H9 (cell line): ENCODE measurements at regions not wholly inside any gene's neighbourhood (a gene's known extent, or its start where the extent isn't known, plus 50 kb on each side); places are given as distances from the start of the nearest gene placed in this dataset.

ENCODE experiments used
- DNase-seq: peaks from one replicate; pipeline ENCODE4 v3.0.0-alpha.2; 2017
- H2AFZ ChIP-seq: one replicate; pipeline ENCODE4 v1.6.1; 2013; ENCODE audit warnings: mild to moderate bottlenecking, low read length, control low read depth, moderate library complexity
- H2AK5ac ChIP-seq: 2 replicates; pipeline ENCODE4 v1.6.1; 2013; ENCODE audit warnings: low read length, control low read depth, mixed read lengths; ENCODE audit not compliant: insufficient read length
- H2BK120ac ChIP-seq: one replicate; pipeline ENCODE4 v1.6.1; 2013; ENCODE audit warnings: low read depth, mild to moderate bottlenecking, low read length, control low read depth, inconsistent platforms; ENCODE audit not compliant: poor library complexity, severe bottlenecking
- H2BK12ac ChIP-seq: 2 replicates; pipeline ENCODE4 v1.6.1; 2013; ENCODE audit warnings: low read length, control low read depth, mixed read lengths, low read depth; ENCODE audit not compliant: insufficient read length
- H2BK15ac ChIP-seq: 2 replicates; pipeline ENCODE4 v1.6.1; 2013; ENCODE audit warnings: low read depth, low read length, control low read depth
- H2BK20ac ChIP-seq: one replicate; pipeline ENCODE4 v1.6.1; 2013; ENCODE audit warnings: low read depth, mild to moderate bottlenecking, low read length, control low read depth, inconsistent platforms; ENCODE audit not compliant: poor library complexity, severe bottlenecking
- H2BK5ac ChIP-seq: 2 replicates; pipeline ENCODE4 v1.6.1; 2013; ENCODE audit warnings: low read length, control low read depth, mixed read lengths; ENCODE audit not compliant: insufficient read length
- H3K14ac ChIP-seq: 2 replicates; pipeline ENCODE4 v1.6.1; 2013; ENCODE audit warnings: low read length, control low read depth; ENCODE audit not compliant: insufficient read depth
- H3K18ac ChIP-seq: 2 replicates; pipeline ENCODE4 v1.6.1; 2013; ENCODE audit warnings: low read depth, mild to moderate bottlenecking, mixed read lengths, low read length, control low read depth; ENCODE audit not compliant: insufficient read length
- H3K23ac ChIP-seq: 2 replicates; pipeline ENCODE4 v1.6.1; 2013; ENCODE audit warnings: low read length, control low read depth, mixed read lengths, low read depth; ENCODE audit not compliant: insufficient read length
- H3K23me2 ChIP-seq: 2 replicates; pipeline ENCODE4 v1.6.1; 2013; ENCODE audit warnings: low read depth, mild to moderate bottlenecking, mixed read lengths, low read length, control low read depth; ENCODE audit not compliant: insufficient read length, poor library complexity, severe bottlenecking
- H3K27ac ChIP-seq: 2 replicates; pipeline ENCODE4 v1.5.1; 2013; ENCODE audit warnings: low read length, control low read depth, mixed read lengths, low read depth; ENCODE audit not compliant: insufficient read length
- H3K27me3 ChIP-seq: 2 replicates; pipeline ENCODE4 v1.6.1; 2013; ENCODE audit warnings: low read length, control low read depth, inconsistent platforms; ENCODE audit not compliant: insufficient read depth
- H3K4ac ChIP-seq: 2 replicates; pipeline ENCODE4 v1.6.1; 2013; ENCODE audit warnings: low read depth, mild to moderate bottlenecking, control low read depth, inconsistent platforms, low read length, moderate library complexity
- H3K4me1 ChIP-seq: 2 replicates; pipeline ENCODE4 v1.6.1; 2013; ENCODE audit warnings: low read length, control low read depth, inconsistent platforms; ENCODE audit not compliant: insufficient read depth
- H3K4me2 ChIP-seq: 2 replicates; pipeline ENCODE4 v1.6.1; 2013; ENCODE audit warnings: low read length, control low read depth, mixed read lengths; ENCODE audit not compliant: insufficient read length, insufficient read depth
- H3K56ac ChIP-seq: 2 replicates; pipeline ENCODE4 v1.6.1; 2013; ENCODE audit warnings: low read depth, mild to moderate bottlenecking, mixed read lengths, low read length, control low read depth; ENCODE audit not compliant: insufficient read length
- H3K79me1 ChIP-seq: 2 replicates; pipeline ENCODE4 v1.6.1; 2013; ENCODE audit warnings: low read depth, mild to moderate bottlenecking, moderate library complexity, low read length, control low read depth, inconsistent platforms; ENCODE audit not compliant: insufficient read depth, poor library complexity, severe bottlenecking
- H3K79me2 ChIP-seq: 2 replicates; pipeline ENCODE4 v1.6.1; 2013; ENCODE audit warnings: low read length, control low read depth, inconsistent platforms; ENCODE audit not compliant: insufficient read depth
- H3K9ac ChIP-seq: 2 replicates; pipeline ENCODE4 v1.6.1; 2013; ENCODE audit warnings: low read length, control low read depth, mixed read lengths; ENCODE audit not compliant: insufficient read length; ENCODE audit errors: extremely low read depth
- H3K9me3 ChIP-seq: one replicate; pipeline ENCODE4 v1.6.1; 2013; ENCODE audit warnings: low read depth, low read length, inconsistent platforms; ENCODE audit not compliant: control insufficient read depth
- H3T11ph ChIP-seq: one replicate; pipeline ENCODE4 v1.6.1; 2013; ENCODE audit warnings: mild to moderate bottlenecking, low read length, control low read depth, inconsistent platforms
- H4K20me1 ChIP-seq: one replicate; pipeline ENCODE4 v1.6.1; 2013; ENCODE audit not compliant: control insufficient read depth, insufficient read length, insufficient read depth
- H4K5ac ChIP-seq: 2 replicates; pipeline ENCODE4 v1.6.1; 2013; ENCODE audit warnings: low read depth, mild to moderate bottlenecking, mixed read lengths, low read length, control low read depth; ENCODE audit not compliant: insufficient read length
- H4K8ac ChIP-seq: replicated peaks from 2 replicates; pipeline ENCODE4 v1.6.1; 2013; ENCODE audit warnings: low read length, control low read depth, mixed read lengths, low read depth; ENCODE audit not compliant: insufficient read length
- H4K91ac ChIP-seq: 2 replicates; pipeline ENCODE4 v1.6.1; 2013; ENCODE audit warnings: low read depth, mild to moderate bottlenecking, moderate library complexity, mixed read lengths, low read length, control low read depth; ENCODE audit not compliant: insufficient read length
- H3K27ac Mint-ChIP-seq, 3 experiments: 2 replicates in 2 of 3; 3 replicates in 1 of 3; pipeline ENCODE4 v1.8.0; 2020 to 2021; ENCODE audit warnings: mixed read lengths in 3 of 3, mild to moderate bottlenecking in 1 of 3, moderate library complexity in 1 of 3
- H3K27me3 Mint-ChIP-seq: 2 replicates; pipeline ENCODE4 v1.8.0; 2021; ENCODE audit warnings: low read depth, mild to moderate bottlenecking, moderate library complexity, mixed read lengths
- H3K36me3 Mint-ChIP-seq, 3 experiments: 2 replicates in 2 of 3; 3 replicates in 1 of 3; pipeline ENCODE4 v1.8.0; 2020 to 2021; ENCODE audit warnings: low read depth in 3 of 3, mixed read lengths in 3 of 3; ENCODE audit not compliant: insufficient read depth in 1 of 3
- H3K4me1 Mint-ChIP-seq, 2 experiments: 2 replicates each; pipeline ENCODE4 v1.8.0; 2020; ENCODE audit warnings: mixed read lengths in 2 of 2
- H3K4me3 Mint-ChIP-seq, 2 experiments: 2 replicates in 1 of 2; 3 replicates in 1 of 2; pipeline ENCODE4 v1.8.0; 2020 to 2021; ENCODE audit warnings: mild to moderate bottlenecking in 2 of 2, mixed read lengths in 2 of 2, moderate library complexity in 1 of 2
- H3K9me3 Mint-ChIP-seq, 2 experiments: 2 replicates in 1 of 2; 3 replicates in 1 of 2; pipeline ENCODE4 v1.8.0; 2020; ENCODE audit warnings: mild to moderate bottlenecking in 2 of 2, mixed read lengths in 2 of 2, moderate library complexity in 1 of 2
- WGBS: extraction: QIAGEN DNeasy Blood & Tissue Kit; methylation state at CpG from one replicate; pipeline ENCODE4 v1.1.7; 2013; ENCODE audit warnings: missing lambda C conversion rate, low lambda C conversion rate, mixed read lengths; ENCODE audit not compliant: insufficient read length; ENCODE audit errors: extremely low coverage; 5-methylcytosine and 5-hydroxymethylcytosine counted together
- TF ChIP-seq, protein P1 (sequence below): fragments of 200-600 bp; sonication (generic); conservative IDR thresholded peaks from 3 replicates; pipeline ENCODE4 v1.8.0; 2021; ENCODE audit warnings: antibody characterized with exemption, mild to moderate bottlenecking

DNA sequence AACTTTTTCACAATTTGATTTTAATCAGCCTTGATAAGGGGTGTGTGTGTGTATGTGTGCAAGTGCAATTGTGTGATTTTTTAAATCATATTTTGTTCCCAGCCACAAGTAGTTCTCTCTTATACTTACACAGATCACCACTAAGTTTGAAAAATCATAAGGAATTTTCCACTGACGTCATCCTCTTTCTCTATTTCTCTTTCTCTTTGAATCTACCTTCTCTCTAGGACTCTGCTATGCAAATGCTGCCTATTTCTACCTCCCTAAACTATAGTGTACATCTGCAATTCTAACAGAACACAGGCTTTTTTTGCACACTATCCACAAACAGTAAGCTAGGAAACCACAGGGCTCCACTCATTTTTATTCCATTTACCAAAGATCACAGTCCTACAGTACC, 254.6 kb upstream of the CYLC2 start:
- Histone ChIP-seq H2BK120ac (no peak overlapping the region), H2AFZ (no peak overlapping the region), H3K27me3 (no peaks in the 10 kb centered on the region), H3K79me1 (no peaks in the 10 kb centered on the region), H4K8ac (no peak overlapping the region), H2AK5ac (no peak overlapping the region), H3K14ac (no peak overlapping the region), H3K9me3 (no peaks in the 10 kb centered on the region), H3K18ac (no peak overlapping the region), H2BK12ac (no peak overlapping the region), H3K27ac (no peak overlapping the region), H3K23ac (no peak overlapping the region), H3T11ph (no peak overlapping the region), H3K79me2 (no peaks in the 10 kb centered on the region), H4K20me1 (no peaks in the 10 kb centered on the region), H2BK5ac (no peak overlapping the region), H3K4me2 (no peak overlapping the region), H2BK20ac (no peak overlapping the region), H3K23me2 (no peaks in the 10 kb centered on the region), H3K4ac (no peak overlapping the region), H4K91ac (no peak overlapping the region), H4K5ac (no peak overlapping the region), H2BK15ac (no peak overlapping the region), H3K9ac (no peak overlapping the region), H3K56ac (no peak overlapping the region), H3K4me1 (no peaks in the 10 kb centered on the region)
- peaks cover under 1 to 4% (median 2%) of the 10 kb centered on the region in 3 experiments; a peak in 4 of 7 replicates for H3K36me3 Mint-ChIP-seq
- TF ChIP-seq, protein P1, sequence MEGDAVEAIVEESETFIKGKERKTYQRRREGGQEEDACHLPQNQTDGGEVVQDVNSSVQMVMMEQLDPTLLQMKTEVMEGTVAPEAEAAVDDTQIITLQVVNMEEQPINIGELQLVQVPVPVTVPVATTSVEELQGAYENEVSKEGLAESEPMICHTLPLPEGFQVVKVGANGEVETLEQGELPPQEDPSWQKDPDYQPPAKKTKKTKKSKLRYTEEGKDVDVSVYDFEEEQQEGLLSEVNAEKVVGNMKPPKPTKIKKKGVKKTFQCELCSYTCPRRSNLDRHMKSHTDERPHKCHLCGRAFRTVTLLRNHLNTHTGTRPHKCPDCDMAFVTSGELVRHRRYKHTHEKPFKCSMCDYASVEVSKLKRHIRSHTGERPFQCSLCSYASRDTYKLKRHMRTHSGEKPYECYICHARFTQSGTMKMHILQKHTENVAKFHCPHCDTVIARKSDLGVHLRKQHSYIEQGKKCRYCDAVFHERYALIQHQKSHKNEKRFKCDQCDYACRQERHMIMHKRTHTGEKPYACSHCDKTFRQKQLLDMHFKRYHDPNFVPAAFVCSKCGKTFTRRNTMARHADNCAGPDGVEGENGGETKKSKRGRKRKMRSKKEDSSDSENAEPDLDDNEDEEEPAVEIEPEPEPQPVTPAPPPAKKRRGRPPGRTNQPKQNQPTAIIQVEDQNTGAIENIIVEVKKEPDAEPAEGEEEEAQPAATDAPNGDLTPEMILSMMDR = no peak
- no peaks in the 10 kb centered on the region for H3K27me3 Mint-ChIP-seq
- DNase-seq = no peak
- H3K4me1 Mint-ChIP-seq = no peaks in the 10 kb centered on the region
- H3K9me3 Mint-ChIP-seq = peaks cover 5 to 7% of the 10 kb centered on the region in 2 experiments; a peak in 4 of 5 replicates
- WGBS = no CpG with 5 or more reads among the region's 1 CpG
- H3K27ac Mint-ChIP-seq = no peak overlapping the region; a peak in 1 of 7 replicates
- H3K4me3 Mint-ChIP-seq = no peak overlapping the region
